NK-92 (cell line): ENCODE measurements at regions not wholly inside any gene's neighbourhood (a gene's known extent, or its start where the extent isn't known, plus 50 kb on each side); places are given as distances from the start of the nearest gene placed in this dataset.

Experiments used
- DNase-seq: peaks from one replicate; lab custom pipeline; 2025; ENCODE audit not compliant: unreplicated experiment; lab: John Stamatoyannopoulos, UW

- no peak for DNase-seq
Measured at GRCh38 chr15:70291305-70292075, 193.8 kb upstream of the TLE3 start.

- DNase-seq = no peak
Measured at GRCh38 chr15:70290708-70291107, 193.0 kb upstream of the TLE3 start.

- DNase-seq = no peak
Measured at GRCh38 chr15:70289191-70289955, 191.7 kb upstream of the TLE3 start.

GRCh38 chr15:70286113-70286806 is 188.5 kb upstream of the TLE3 start:
- no peak for DNase-seq

- no peak for DNase-seq
Measured at GRCh38 chr15:70284438-70285214, 186.9 kb upstream of the TLE3 start.

GRCh38 chr15:70283511-70283910 is 185.8 kb upstream of the TLE3 start:
- DNase-seq = no peak

- no peak for DNase-seq
Measured at GRCh38 chr15:70281811-70282307, 184.1 kb upstream of the TLE3 start.

GRCh38 chr15:70281261-70281810 is 183.6 kb upstream of the TLE3 start:
- no peak for DNase-seq

GRCh38 chr15:70280781-70281180 is 183.1 kb upstream of the TLE3 start:
- DNase-seq = no peak

- no peak for DNase-seq
Measured at GRCh38 chr15:70279096-70279495, 181.4 kb upstream of the TLE3 start.

GRCh38 chr15:70278644-70279043 is 180.9 kb upstream of the TLE3 start:
- no peak for DNase-seq

GRCh38 chr15:70277556-70277955 is 179.8 kb upstream of the TLE3 start:
- DNase-seq = no peak

- DNase-seq = no peak
Measured at GRCh38 chr15:70276401-70276800, 178.7 kb upstream of the TLE3 start.

- no peak for DNase-seq
Measured at GRCh38 chr15:70275461-70276138, 177.9 kb upstream of the TLE3 start.

GRCh38 chr15:70274908-70275307 is 177.2 kb upstream of the TLE3 start:
- no peak for DNase-seq

- DNase-seq = no peak
Measured at GRCh38 chr15:70274255-70274880, 176.7 kb upstream of the TLE3 start.

GRCh38 chr15:70273808-70274207 is 176.1 kb upstream of the TLE3 start:
- DNase-seq = no peak

GRCh38 chr15:70272565-70273355 is 175.0 kb upstream of the TLE3 start:
- no peak for DNase-seq
